ENCODE measurements at regions not wholly inside any gene's neighbourhood (a gene's known extent, or its start where the extent isn't known, plus 50 kb on each side); places are given as distances from the start of the nearest gene placed in this dataset.

DNA sequence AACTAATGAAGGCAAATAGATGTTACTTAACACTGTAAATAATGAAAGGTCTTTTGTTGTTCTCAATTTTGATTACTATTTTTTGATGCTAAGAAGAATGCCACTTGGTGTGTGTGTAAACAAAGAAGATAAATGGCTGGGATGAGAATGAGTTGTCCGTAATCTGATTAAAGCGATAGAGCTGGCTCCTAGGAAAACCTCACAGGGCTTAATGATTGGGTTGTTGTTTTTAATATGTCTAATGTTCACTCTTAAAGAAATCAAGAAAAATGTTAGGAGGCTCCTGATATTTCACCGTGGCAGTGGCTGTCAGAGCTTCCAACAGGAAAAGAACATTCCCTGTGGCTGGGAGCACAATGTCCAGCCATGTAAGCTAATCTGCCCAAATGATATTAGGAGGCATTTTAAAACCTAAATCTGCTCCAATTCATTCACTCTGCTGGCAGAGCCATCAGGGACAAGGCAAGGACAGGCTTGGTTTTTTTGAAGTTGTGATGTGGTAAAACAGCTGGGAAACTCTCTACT is 243.9 kb downstream of the SNX10 start:
- Histone ChIP-seq H3K9ac (ENCODE audit: low read length) (no peak overlapping the region), H3K27me3 (ENCODE audit: insufficient read depth, low read length) (peaks cover 58% of the 10 kb centered on the region), H3K9me3 (ENCODE audit: control insufficient read depth in 1 of 2, insufficient read depth in 1 of 2, low read depth in 1 of 2, low read length in 2 of 2) (no peaks in the 10 kb centered on the region), H3K4me2 (ENCODE audit: low read length) (no peak overlapping the region), H3K4me3 (replicated peaks in 1 of 2; ENCODE audit: low read depth in 1 of 2, low read length in 2 of 2) (no peak overlapping the region), H3K36me3 (ENCODE audit: control insufficient read depth in 1 of 2, insufficient read depth in 2 of 2, low read length in 2 of 2) (no peaks in the 10 kb centered on the region), H3K79me2 (ENCODE audit: insufficient read depth, low read length) (no peaks in the 10 kb centered on the region), H3K9me2 (ENCODE audit: insufficient read depth) (no peaks in the 10 kb centered on the region), H4K20me1 (ENCODE audit: insufficient read depth) (no peaks in the 10 kb centered on the region), H2AFZ (ENCODE audit: low read depth, low read length, poor library complexity, severe bottlenecking) (no peak overlapping the region), H3K27ac (ENCODE audit: low read depth, low read length) (no peak overlapping the region), H3K4me1 (ENCODE audit: control insufficient read depth in 1 of 2, insufficient read depth in 2 of 2, low read length in 2 of 2) (no peaks in the 10 kb centered on the region)
- DNase-seq (ENCODE audit: low read depth, low spot score) (no peak), ATAC-seq (no peak)
- BruUV-seq (replicated peaks), result no TSS peak
- ChIA-PET CTCF (no interaction called here), RAD21 (ENCODE audit: low non-redundant PET in 1 of 2, low total read pairs in 2 of 2, uncharacterized antibody in 2 of 2, unreplicated experiment in 2 of 2) (no interaction called here), POLR2A (no interaction called here)
- intact Hi-C loops (cut with micrococcal nuclease), result no loop called here
- TF ChIP-seq EZH2 (IDR thresholded peaks at IDR 0.05), result no peak
- no peak for TF ChIP-seq SRF (IDR thresholded peaks at IDR 0.05; ENCODE audit: low read depth)
- TF ChIP-seq POLR2A (IDR thresholded peaks at IDR 0.05; ENCODE audit: borderline replicate concordance, extremely low read depth, insufficient read depth, insufficient read length), result no peak
- no peak for TF ChIP-seq TCF7L2 (IDR thresholded peaks at IDR 0.05; ENCODE audit: borderline replicate concordance, extremely low read depth, insufficient read depth, insufficient read length)
- no peak for TF ChIP-seq CBX3 (IDR thresholded peaks at IDR 0.05; ENCODE audit: low read depth)
- no peak for TF ChIP-seq CEBPB (IDR thresholded peaks at IDR 0.05; ENCODE audit: low read depth)
- TF ChIP-seq ELF1 (IDR thresholded peaks at IDR 0.05; ENCODE audit: borderline replicate concordance, low read depth), result no peak
- TF ChIP-seq, protein P1, sequence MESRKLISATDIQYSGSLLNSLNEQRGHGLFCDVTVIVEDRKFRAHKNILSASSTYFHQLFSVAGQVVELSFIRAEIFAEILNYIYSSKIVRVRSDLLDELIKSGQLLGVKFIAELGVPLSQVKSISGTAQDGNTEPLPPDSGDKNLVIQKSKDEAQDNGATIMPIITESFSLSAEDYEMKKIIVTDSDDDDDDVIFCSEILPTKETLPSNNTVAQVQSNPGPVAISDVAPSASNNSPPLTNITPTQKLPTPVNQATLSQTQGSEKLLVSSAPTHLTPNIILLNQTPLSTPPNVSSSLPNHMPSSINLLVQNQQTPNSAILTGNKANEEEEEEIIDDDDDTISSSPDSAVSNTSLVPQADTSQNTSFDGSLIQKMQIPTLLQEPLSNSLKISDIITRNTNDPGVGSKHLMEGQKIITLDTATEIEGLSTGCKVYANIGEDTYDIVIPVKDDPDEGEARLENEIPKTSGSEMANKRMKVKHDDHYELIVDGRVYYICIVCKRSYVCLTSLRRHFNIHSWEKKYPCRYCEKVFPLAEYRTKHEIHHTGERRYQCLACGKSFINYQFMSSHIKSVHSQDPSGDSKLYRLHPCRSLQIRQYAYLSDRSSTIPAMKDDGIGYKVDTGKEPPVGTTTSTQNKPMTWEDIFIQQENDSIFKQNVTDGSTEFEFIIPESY (IDR thresholded peaks at IDR 0.05; ENCODE audit: extremely low read depth, insufficient replicate concordance, low read length), result no peak

DNA sequence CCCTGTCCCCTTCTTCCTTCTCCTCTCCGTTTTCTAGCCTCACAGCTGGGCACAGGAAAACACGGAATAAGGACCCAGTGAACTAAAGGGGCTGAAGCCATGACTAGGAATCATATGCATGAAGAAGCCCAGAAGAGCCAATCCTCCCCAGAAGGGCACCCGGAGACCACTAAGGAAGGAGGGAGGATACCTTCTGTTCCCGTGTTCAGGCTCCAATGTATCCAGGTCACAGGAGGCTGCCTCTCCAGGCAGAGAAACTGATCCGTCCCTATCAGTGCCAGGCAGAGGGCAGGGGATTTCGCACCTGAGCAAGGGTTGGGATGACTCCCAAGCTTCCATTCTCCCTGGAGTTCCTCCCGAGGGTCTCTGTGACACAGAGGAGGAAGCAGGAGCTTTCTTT is 246.6 kb downstream of the SNX10 start:
- no peak overlapping the region for H2AFZ ChIP-seq (ENCODE audit: low read depth, low read length, poor library complexity, severe bottlenecking)
- no peaks in the 10 kb centered on the region for H3K9me3 ChIP-seq (ENCODE audit: control insufficient read depth in 1 of 2, insufficient read depth in 1 of 2, low read depth in 1 of 2, low read length in 2 of 2)
- TF ChIP-seq YY1 (IDR thresholded peaks at IDR 0.05; ENCODE audit: extremely low read depth, insufficient replicate concordance, low read depth, low read length) (no peak), POLR2AphosphoS5 (IDR thresholded peaks at IDR 0.05; ENCODE audit: low read depth, low read length) (no peak), ELF1 (IDR thresholded peaks at IDR 0.05; ENCODE audit: borderline replicate concordance, low read depth) (no peak), EZH2 (IDR thresholded peaks at IDR 0.05) (no peak), FOSL1 (IDR thresholded peaks at IDR 0.05; ENCODE audit: low read depth) (no peak), POLR2A (IDR thresholded peaks at IDR 0.05; ENCODE audit: borderline replicate concordance, extremely low read depth, insufficient read depth, insufficient read length) (no peak), ZFX (IDR thresholded peaks at IDR 0.05) (no peak), EGR1 (IDR thresholded peaks at IDR 0.05; ENCODE audit: low read depth) (no peak), TCF7L2 (IDR thresholded peaks at IDR 0.05; ENCODE audit: borderline replicate concordance, extremely low read depth, insufficient read depth, insufficient read length) (no peak)
- TF ChIP-seq, protein P2, sequence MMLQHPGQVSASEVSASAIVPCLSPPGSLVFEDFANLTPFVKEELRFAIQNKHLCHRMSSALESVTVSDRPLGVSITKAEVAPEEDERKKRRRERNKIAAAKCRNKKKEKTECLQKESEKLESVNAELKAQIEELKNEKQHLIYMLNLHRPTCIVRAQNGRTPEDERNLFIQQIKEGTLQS (IDR thresholded peaks at IDR 0.05), result no peak
- TF ChIP-seq, protein P3, sequence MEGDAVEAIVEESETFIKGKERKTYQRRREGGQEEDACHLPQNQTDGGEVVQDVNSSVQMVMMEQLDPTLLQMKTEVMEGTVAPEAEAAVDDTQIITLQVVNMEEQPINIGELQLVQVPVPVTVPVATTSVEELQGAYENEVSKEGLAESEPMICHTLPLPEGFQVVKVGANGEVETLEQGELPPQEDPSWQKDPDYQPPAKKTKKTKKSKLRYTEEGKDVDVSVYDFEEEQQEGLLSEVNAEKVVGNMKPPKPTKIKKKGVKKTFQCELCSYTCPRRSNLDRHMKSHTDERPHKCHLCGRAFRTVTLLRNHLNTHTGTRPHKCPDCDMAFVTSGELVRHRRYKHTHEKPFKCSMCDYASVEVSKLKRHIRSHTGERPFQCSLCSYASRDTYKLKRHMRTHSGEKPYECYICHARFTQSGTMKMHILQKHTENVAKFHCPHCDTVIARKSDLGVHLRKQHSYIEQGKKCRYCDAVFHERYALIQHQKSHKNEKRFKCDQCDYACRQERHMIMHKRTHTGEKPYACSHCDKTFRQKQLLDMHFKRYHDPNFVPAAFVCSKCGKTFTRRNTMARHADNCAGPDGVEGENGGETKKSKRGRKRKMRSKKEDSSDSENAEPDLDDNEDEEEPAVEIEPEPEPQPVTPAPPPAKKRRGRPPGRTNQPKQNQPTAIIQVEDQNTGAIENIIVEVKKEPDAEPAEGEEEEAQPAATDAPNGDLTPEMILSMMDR (IDR thresholded peaks at IDR 0.05 in 2 of 3, conservative IDR thresholded peaks at IDR 0.05 in 1 of 3; ENCODE audit: borderline replicate concordance in 1 of 3, insufficient read depth in 1 of 3, low read depth in 2 of 3, low read length in 2 of 3), result no peak
- no peaks in the 10 kb centered on the region for H3K9me2 ChIP-seq (ENCODE audit: insufficient read depth)
- intact Hi-C loops (cut with micrococcal nuclease), result no loop called here
- no peak overlapping the region for H3K9ac ChIP-seq (ENCODE audit: low read length)
- H3K79me2 ChIP-seq (ENCODE audit: insufficient read depth, low read length), result no peaks in the 10 kb centered on the region
- no peak overlapping the region for H3K27ac ChIP-seq (ENCODE audit: low read depth, low read length)
- no peaks in the 10 kb centered on the region for H3K36me3 ChIP-seq (ENCODE audit: control insufficient read depth in 1 of 2, insufficient read depth in 2 of 2, low read length in 2 of 2)
- ATAC-seq, result no peak
- no peaks in the 10 kb centered on the region for H3K4me1 ChIP-seq (ENCODE audit: control insufficient read depth in 1 of 2, insufficient read depth in 2 of 2, low read length in 2 of 2)
- CTCF ChIA-PET, result no interaction called here
- no peak overlapping the region for H3K4me3 ChIP-seq (replicated peaks in 1 of 2; ENCODE audit: low read depth in 1 of 2, low read length in 2 of 2)
- peaks cover 65% of the 10 kb centered on the region for H3K27me3 ChIP-seq (ENCODE audit: insufficient read depth, low read length)
- RAD21 ChIA-PET (ENCODE audit: low non-redundant PET in 1 of 2, low total read pairs in 2 of 2, uncharacterized antibody in 2 of 2, unreplicated experiment in 2 of 2), result no interaction called here
- no TSS peak for BruUV-seq (replicated peaks)
- POLR2A ChIA-PET, result no interaction called here
- no peaks in the 10 kb centered on the region for H4K20me1 ChIP-seq (ENCODE audit: insufficient read depth)
- H3K4me2 ChIP-seq (ENCODE audit: low read length), result no peak overlapping the region
- DNase-seq (ENCODE audit: low read depth, low spot score), result no peak
